ENCODE measurements at regions not wholly inside any gene's neighbourhood (a gene's known extent, or its start where the extent isn't known, plus 50 kb on each side); places are given as distances from the start of the nearest gene placed in this dataset.
"Not testable (repeated sequence)": the region's sequence is repeated elsewhere in the genome, so short reads cannot be mapped to it uniquely, and the experiment has no call there.

DNA sequence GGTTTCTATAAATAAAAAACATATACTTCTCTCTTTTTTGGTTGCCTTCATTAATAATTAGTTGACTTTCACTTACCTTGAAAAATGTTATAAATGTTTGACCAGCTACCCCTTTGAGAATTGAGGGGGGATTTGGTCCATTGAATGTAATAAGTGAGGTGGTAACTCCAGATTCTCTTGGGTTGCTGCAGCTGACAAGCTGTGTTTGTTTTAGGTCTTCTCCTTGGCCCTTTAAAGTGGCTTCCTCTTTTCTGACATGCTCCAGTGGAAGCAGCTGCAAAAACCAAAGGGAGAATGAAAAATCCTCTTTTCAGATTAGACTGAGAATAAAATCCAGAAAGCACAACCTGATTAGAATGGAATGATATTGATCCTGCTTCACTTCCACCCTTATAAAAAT lies 410.5 kb downstream of the TMEM38B start:
- no peaks in the 10 kb centered on the region for H3K9me3 ChIP-seq
- H3K27me3 ChIP-seq: no peaks in the 10 kb centered on the region
- no peaks in the 10 kb centered on the region for H3K4me1 ChIP-seq
- intact Hi-C loops (cut with DNase I): no loop called here
- no peaks in the 10 kb centered on the region for H3K36me3 ChIP-seq (replicated peaks in 1 of 2; ENCODE audit: insufficient read depth in 1 of 2, low read depth in 2 of 2)
- ATAC-seq (no peak), DNase-seq (no peak)
- no peak for TF ChIP-seq POLR2A (IDR thresholded peaks at IDR 0.05)
- TF ChIP-seq, protein P1, sequence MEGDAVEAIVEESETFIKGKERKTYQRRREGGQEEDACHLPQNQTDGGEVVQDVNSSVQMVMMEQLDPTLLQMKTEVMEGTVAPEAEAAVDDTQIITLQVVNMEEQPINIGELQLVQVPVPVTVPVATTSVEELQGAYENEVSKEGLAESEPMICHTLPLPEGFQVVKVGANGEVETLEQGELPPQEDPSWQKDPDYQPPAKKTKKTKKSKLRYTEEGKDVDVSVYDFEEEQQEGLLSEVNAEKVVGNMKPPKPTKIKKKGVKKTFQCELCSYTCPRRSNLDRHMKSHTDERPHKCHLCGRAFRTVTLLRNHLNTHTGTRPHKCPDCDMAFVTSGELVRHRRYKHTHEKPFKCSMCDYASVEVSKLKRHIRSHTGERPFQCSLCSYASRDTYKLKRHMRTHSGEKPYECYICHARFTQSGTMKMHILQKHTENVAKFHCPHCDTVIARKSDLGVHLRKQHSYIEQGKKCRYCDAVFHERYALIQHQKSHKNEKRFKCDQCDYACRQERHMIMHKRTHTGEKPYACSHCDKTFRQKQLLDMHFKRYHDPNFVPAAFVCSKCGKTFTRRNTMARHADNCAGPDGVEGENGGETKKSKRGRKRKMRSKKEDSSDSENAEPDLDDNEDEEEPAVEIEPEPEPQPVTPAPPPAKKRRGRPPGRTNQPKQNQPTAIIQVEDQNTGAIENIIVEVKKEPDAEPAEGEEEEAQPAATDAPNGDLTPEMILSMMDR (IDR thresholded peaks at IDR 0.05): no peak
- H3K27ac ChIP-seq: no peak overlapping the region
- no peak overlapping the region for H3K4me3 ChIP-seq

GRCh38 chr9:106106396-106106795 lies 412.1 kb downstream of the TMEM38B start:
- H3K36me3 ChIP-seq (replicated peaks in 1 of 2; ENCODE audit: insufficient read depth in 1 of 2, low read depth in 2 of 2): no peaks in the 10 kb centered on the region
- DNase-seq (no peak), ATAC-seq (no peak)
- intact Hi-C loops (cut with DNase I): no loop called here
- H3K27ac ChIP-seq: no peak overlapping the region
- WGBS, 2 donors: 70 to 81% methylated on average over 3 of the region's 3 CpGs
- H3K4me1 ChIP-seq: no peaks in the 10 kb centered on the region
- no peak overlapping the region for H3K4me3 ChIP-seq
- no peaks in the 10 kb centered on the region for H3K27me3 ChIP-seq
- TF ChIP-seq POLR2A (IDR thresholded peaks at IDR 0.05): no peak
- TF ChIP-seq, protein P1 (IDR thresholded peaks at IDR 0.05): no peak
- H3K9me3 ChIP-seq: no peaks in the 10 kb centered on the region

DNA sequence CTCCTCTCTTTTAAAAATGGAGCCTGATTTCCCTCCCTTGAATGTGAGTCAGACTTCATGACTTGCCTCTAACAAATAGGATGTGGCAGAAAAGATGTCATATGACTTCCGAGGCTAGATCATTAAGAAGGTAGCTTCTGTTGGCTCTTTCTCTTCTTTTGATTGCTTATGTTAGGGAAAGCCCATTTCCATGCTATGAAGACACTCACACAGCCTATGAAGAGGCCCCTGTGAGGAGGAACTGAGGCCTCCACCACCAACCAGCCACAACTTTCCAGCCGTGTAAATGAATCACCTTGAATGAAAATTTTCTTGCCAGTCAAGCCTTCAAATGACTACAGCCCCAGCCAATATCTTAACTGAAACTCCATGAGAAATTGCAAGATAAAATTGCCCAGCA lies 413.4 kb downstream of the TMEM38B start:
- no peaks in the 10 kb centered on the region for H3K27me3 ChIP-seq
- ATAC-seq: no peak
- TF ChIP-seq, protein P1 (IDR thresholded peaks at IDR 0.05): no peak
- no peak for TF ChIP-seq POLR2A (IDR thresholded peaks at IDR 0.05)
- H3K4me1 ChIP-seq: no peaks in the 10 kb centered on the region
- no peaks in the 10 kb centered on the region for H3K36me3 ChIP-seq (replicated peaks in 1 of 2; ENCODE audit: insufficient read depth in 1 of 2, low read depth in 2 of 2)
- DNase-seq: no peak
- intact Hi-C loops (cut with DNase I): no loop called here
- H3K9me3 ChIP-seq: no peaks in the 10 kb centered on the region
- WGBS, 2 donors: 30 to 38% methylated on average over 2 of the region's 2 CpGs
- H3K4me3 ChIP-seq: no peak overlapping the region
- no peak overlapping the region for H3K27ac ChIP-seq

GRCh38 chr9:106109706-106110105 lies 415.4 kb downstream of the TMEM38B start:
- H3K27me3 ChIP-seq; DNase-seq; H3K4me3 ChIP-seq; ATAC-seq; H3K27ac ChIP-seq; H3K36me3 ChIP-seq (replicated peaks in 1 of 2; ENCODE audit: insufficient read depth in 1 of 2, low read depth in 2 of 2); intact Hi-C loops (cut with DNase I); H3K9me3 ChIP-seq; H3K4me1 ChIP-seq: not testable (repeated sequence)
- WGBS, 2 donors: 60 to 64% methylated on average over 3 of the region's 3 CpGs

- ATAC-seq: no peak
- intact Hi-C loops (cut with DNase I): no loop called here
- H3K27me3 ChIP-seq: no peaks in the 10 kb centered on the region
- TF ChIP-seq, protein P1 (IDR thresholded peaks at IDR 0.05): no peak
- no peak for TF ChIP-seq POLR2A (IDR thresholded peaks at IDR 0.05)
- WGBS, 2 donors: 78 to 83% methylated on average over 2 of the region's 2 CpGs
- H3K4me1 ChIP-seq: no peaks in the 10 kb centered on the region
- no peak overlapping the region for H3K4me3 ChIP-seq
- H3K27ac ChIP-seq: no peak overlapping the region
- no peaks in the 10 kb centered on the region for H3K36me3 ChIP-seq (replicated peaks in 1 of 2; ENCODE audit: insufficient read depth in 1 of 2, low read depth in 2 of 2)
- DNase-seq: no peak
- H3K9me3 ChIP-seq: no peaks in the 10 kb centered on the region
Observed at GRCh38 chr9:106110483-106110882, 416.1 kb downstream of the TMEM38B start.
